IMR-90 (cell line): ENCODE measurements at regions not wholly inside any gene's neighbourhood (a gene's known extent, or its start where the extent isn't known, plus 50 kb on each side); places are given as distances from the start of the nearest gene placed in this dataset.

Source experiments
- ATAC-seq: fragments of 200-7000 bp; cut with Tn5 transposase; 2 replicates; pipeline ENCODE4 v1.9.1; 2020; ENCODE audit warnings: low read depth, mild to moderate bottlenecking, moderate library complexity
- BruUV-seq: library from RNA; stranded (reverse); fragments of 400-500 nt; replicated peaks from 2 replicates; lab custom pipeline; 2021; lab: Mats Ljungman, UMichigan
- CTCF ChIA-PET: fragments of 300-600 bp; formaldehyde crosslinking; extraction: SDS; loops from one replicate; lab custom pipeline; 2021; ENCODE audit warnings: antibody characterized with exemption; lab: Yijun Ruan, JAX
- POLR2A ChIA-PET: fragments of 300-600 bp; sonication (Branson Sonifier 250); formaldehyde crosslinking; loops from one replicate; lab custom pipeline; 2022; ENCODE audit warnings: antibody characterized with exemption; ENCODE audit not compliant: unreplicated experiment; lab: Charles Lee
- DNase-seq: peaks from one replicate; pipeline ENCODE4 v3.0.0; 2013
- H2AFZ ChIP-seq: replicated peaks from 2 replicates; pipeline ENCODE3; 2013; ENCODE audit warnings: low read length, mild to moderate bottlenecking; ENCODE audit not compliant: poor library complexity
- H2AK5ac ChIP-seq: 2 replicates; pipeline ENCODE4 v1.6.1; 2013; ENCODE audit warnings: low read depth, low read length, inconsistent platforms
- H2AK9ac ChIP-seq: replicated peaks from 2 replicates; pipeline ENCODE3; 2013; ENCODE audit warnings: mild to moderate bottlenecking, low read depth, low read length, moderate library complexity; ENCODE audit not compliant: poor library complexity
- H2BK120ac ChIP-seq: 2 replicates; pipeline ENCODE4 v1.6.1; 2013; ENCODE audit warnings: low read depth, low read length, inconsistent platforms
- H2BK15ac ChIP-seq: 3 replicates; pipeline ENCODE4 v1.6.1; 2013; ENCODE audit warnings: low read depth, low read length, inconsistent platforms
- H2BK20ac ChIP-seq: 2 replicates; pipeline ENCODE4 v1.6.1; 2013; ENCODE audit warnings: low read depth, mild to moderate bottlenecking, inconsistent platforms, low read length, moderate library complexity
- H2BK5ac ChIP-seq: 2 replicates; pipeline ENCODE4 v1.6.1; 2013; ENCODE audit warnings: mild to moderate bottlenecking, low read depth, low read length, inconsistent platforms; ENCODE audit not compliant: poor library complexity, severe bottlenecking
- H3K14ac ChIP-seq: replicated peaks from 2 replicates; pipeline ENCODE4 v1.6.1; 2013; ENCODE audit warnings: low read depth, low read length, inconsistent platforms
- H3K18ac ChIP-seq: 2 replicates; pipeline ENCODE4 v1.6.1; 2013; ENCODE audit warnings: low read depth, low read length, control low read depth
- H3K23ac ChIP-seq: 2 replicates; pipeline ENCODE4 v1.6.1; 2013; ENCODE audit warnings: low read depth, low read length, inconsistent platforms
- H3K27ac ChIP-seq: 2 replicates; pipeline ENCODE4 v1.5.1; 2013; ENCODE audit warnings: mild to moderate bottlenecking, control low read depth, low read length; ENCODE audit not compliant: insufficient read depth
- H3K27me3 ChIP-seq: 2 replicates; pipeline ENCODE4 v1.6.1; 2013; ENCODE audit warnings: low read length; ENCODE audit not compliant: control insufficient read depth, insufficient read depth
- H3K36me3 ChIP-seq: 2 replicates; pipeline ENCODE4 v1.6.1; 2013; ENCODE audit warnings: low read length, mixed read lengths; ENCODE audit not compliant: control insufficient read depth, insufficient read depth
- H3K4ac ChIP-seq: 2 replicates; pipeline ENCODE4 v1.6.1; 2013; ENCODE audit warnings: low read depth, low read length, inconsistent platforms
- H3K4me1 ChIP-seq: 2 replicates; pipeline ENCODE4 v1.6.1; 2013; ENCODE audit warnings: low read length, mixed read lengths; ENCODE audit not compliant: control insufficient read depth, insufficient read depth
- H3K4me2 ChIP-seq: 2 replicates; pipeline ENCODE4 v1.6.1; 2013; ENCODE audit warnings: low read depth, mild to moderate bottlenecking, control low read depth, low read length, moderate library complexity
- H3K4me3 ChIP-seq: 2 replicates; pipeline ENCODE4 v1.5.1; 2013; ENCODE audit warnings: low read depth, mild to moderate bottlenecking, control low read depth, low read length, moderate library complexity; ENCODE audit not compliant: insufficient read depth
- H3K56ac ChIP-seq: 2 replicates; pipeline ENCODE4 v1.6.1; 2013; ENCODE audit warnings: low read length, inconsistent platforms; ENCODE audit not compliant: insufficient read depth; ENCODE audit errors: extremely low read depth
- H3K79me1 ChIP-seq, 2 experiments: 2 replicates each; pipeline ENCODE4 v1.6.1; 2013; ENCODE audit warnings: low read length in 2 of 2, inconsistent platforms in 1 of 2, low read depth in 1 of 2
- H3K9ac ChIP-seq: 2 replicates; pipeline ENCODE4 v1.6.1; 2013; ENCODE audit warnings: low read depth, low read length, control low read depth
- H3K9me1 ChIP-seq: 2 replicates; pipeline ENCODE4 v1.6.1; 2013; ENCODE audit warnings: low read length, inconsistent platforms; ENCODE audit not compliant: insufficient read depth
- H3K9me3 ChIP-seq: 2 replicates; pipeline ENCODE4 v1.6.1; 2013; ENCODE audit warnings: low read length; ENCODE audit not compliant: control insufficient read depth, insufficient read depth
- H4K20me1 ChIP-seq: 2 replicates; pipeline ENCODE4 v1.6.1; 2013; ENCODE audit warnings: low read length, inconsistent platforms; ENCODE audit not compliant: insufficient read depth
- H4K5ac ChIP-seq: 2 replicates; pipeline ENCODE4 v1.6.1; 2013; ENCODE audit warnings: mild to moderate bottlenecking, low read depth, low read length, control low read depth
- H4K8ac ChIP-seq, 2 experiments: 2 replicates each; pipeline ENCODE4 v1.6.1; 2013; ENCODE audit warnings: low read depth in 2 of 2, low read length in 2 of 2, control low read depth in 1 of 2, inconsistent platforms in 1 of 2
- H4K91ac ChIP-seq: 2 replicates; pipeline ENCODE4 v1.6.1; 2013; ENCODE audit warnings: low read depth, low read length, inconsistent platforms; ENCODE audit not compliant: insufficient read depth
- BHLHE40 ChIP-seq: fragments of 150-350 bp; IDR thresholded peaks from 2 replicates; pipeline ENCODE4 v1.6.1; 2016; ENCODE audit warnings: mild to moderate bottlenecking, low read depth, low read length
- CEBPB ChIP-seq: IDR thresholded peaks from 2 replicates; pipeline ENCODE4 v1.6.1; 2012; ENCODE audit warnings: low read depth, low read length, improper control_type of control experiment
- CHD1 ChIP-seq: IDR thresholded peaks from 2 replicates; pipeline ENCODE4 v1.6.1; 2012; ENCODE audit warnings: low read depth, low read length, improper control_type of control experiment
- FOS ChIP-seq: fragments of 150-350 bp; IDR thresholded peaks from 2 replicates; pipeline ENCODE4 v1.6.1; 2016; ENCODE audit warnings: low read depth, low read length
- MAFK ChIP-seq: IDR thresholded peaks from 2 replicates; pipeline ENCODE4 v1.6.1; 2012; ENCODE audit warnings: low read depth, low read length, improper control_type of control experiment
- MAZ ChIP-seq: IDR thresholded peaks from 2 replicates; pipeline ENCODE4 v1.6.1; 2012; ENCODE audit warnings: low read depth, mild to moderate bottlenecking, low read length, improper control_type of control experiment, moderate library complexity, borderline replicate concordance
- MXI1 ChIP-seq: IDR thresholded peaks from 2 replicates; pipeline ENCODE4 v1.6.1; 2012; ENCODE audit warnings: low read depth, mild to moderate bottlenecking, low read length, moderate library complexity, borderline replicate concordance
- NFE2L2 ChIP-seq: fragments of 150-350 bp; IDR thresholded peaks from 2 replicates; pipeline ENCODE4 v1.6.1; 2016; ENCODE audit warnings: low read depth, mild to moderate bottlenecking, low read length
- POLR2A ChIP-seq: IDR thresholded peaks from 2 replicates; pipeline ENCODE4 v1.6.1; 2012; ENCODE audit warnings: mild to moderate bottlenecking, low read depth, low read length
- RAD21 ChIP-seq: IDR thresholded peaks from 2 replicates; pipeline ENCODE4 v1.6.1; 2012; ENCODE audit warnings: low read length, improper control_type of control experiment
- RCOR1 ChIP-seq: IDR thresholded peaks from 2 replicates; pipeline ENCODE4 v1.6.1; 2012; ENCODE audit warnings: mild to moderate bottlenecking, low read length, improper control_type of control experiment; ENCODE audit not compliant: insufficient replicate concordance
- RFX5 ChIP-seq: IDR thresholded peaks from 2 replicates; pipeline ENCODE4 v1.8.0; 2012; ENCODE audit warnings: low read depth, mild to moderate bottlenecking, low read length, moderate library complexity
- SMC3 ChIP-seq: fragments of 150-350 bp; IDR thresholded peaks from 2 replicates; pipeline ENCODE4 v1.6.1; 2016; ENCODE audit warnings: low read depth, mild to moderate bottlenecking, antibody characterized with exemption, low read length, moderate library complexity
- USF2 ChIP-seq: fragments of 150-350 bp; IDR thresholded peaks from 2 replicates; pipeline ENCODE4 v1.6.1; 2017; ENCODE audit warnings: mild to moderate bottlenecking, antibody characterized with exemption, low read length, low read depth
- WGBS, 2 experiments: methylation state at CpG; one replicate each; pipeline versions ENCODE4 v1.1.5 to v1.1.7; 2013; ENCODE audit warnings: missing lambda C conversion rate in 2 of 2; ENCODE audit not compliant: insufficient read length in 1 of 2; ENCODE audit errors: extremely low coverage in 2 of 2; 5-methylcytosine and 5-hydroxymethylcytosine counted together
- dilution Hi-C: fragments of 300-500 bp; cut with HindIII; formaldehyde crosslinking; loops from one replicate; pipeline ENCODE4 v1.14.3; 2018; ENCODE audit warnings: low sequenced_read_pairs; ENCODE audit not compliant: unreplicated experiment
- in situ Hi-C: fragments of 300-500 bp; cut with MboI; formaldehyde crosslinking; loops from 3 replicates; pipeline ENCODE4 v1.14.3; 2019; ENCODE audit warnings: low sequenced_read_pairs, inconsistent platforms, mixed read lengths
- intact Hi-C: fragments of 100-400 bp; cut with micrococcal nuclease; formaldehyde crosslinking; loops from 2 replicates; pipeline ENCODE4 v1.10.0; 2022
- TF ChIP-seq, protein P1 (sequence below): fragments of 150-350 bp; IDR thresholded peaks from 2 replicates; pipeline ENCODE4 v1.6.1; 2016; ENCODE audit warnings: low read depth, mild to moderate bottlenecking, low read length, moderate library complexity, borderline replicate concordance
- TF ChIP-seq, protein P2 (sequence below): conservative IDR thresholded peaks from 2 replicates; pipeline ENCODE4 v1.5.1; 2012; ENCODE audit warnings: mild to moderate bottlenecking, low read depth, low read length, improper control_type of control experiment

DNA sequence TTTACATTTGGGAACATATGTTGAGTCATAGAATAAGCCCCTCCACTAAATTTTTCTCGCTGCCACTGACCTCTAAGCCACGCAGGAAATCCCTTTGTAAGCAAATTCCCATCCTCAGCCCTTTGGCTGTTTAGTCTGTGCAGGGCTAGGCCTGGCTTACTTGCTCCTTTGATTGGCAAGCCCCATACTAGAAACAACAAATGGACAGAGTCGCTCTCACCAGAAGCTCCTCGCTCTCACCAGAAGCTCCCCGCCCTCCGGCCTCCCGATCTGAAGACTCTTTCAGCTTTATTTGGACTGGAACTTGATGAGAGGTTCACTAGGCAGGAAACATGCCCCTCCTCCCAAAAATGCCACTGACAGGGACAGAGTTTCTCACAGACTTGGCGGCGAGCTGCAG, 149.2 kb upstream of the EXOC2 start:
- Histone ChIP-seq H3K4me1 (no peaks in the 10 kb centered on the region), H2AK5ac (no peak overlapping the region), H2BK15ac (no peak overlapping the region), H4K20me1 (no peaks in the 10 kb centered on the region), H3K23ac (no peak overlapping the region), H2BK5ac (no peak overlapping the region), H4K91ac (no peak overlapping the region), H2AFZ (no peak overlapping the region), H2BK120ac (no peak overlapping the region), H2AK9ac (no peak overlapping the region), H3K36me3 (no peaks in the 10 kb centered on the region), H3K4me2 (no peak overlapping the region), H4K5ac (no peak overlapping the region), H3K9me3 (no peaks in the 10 kb centered on the region), H3K56ac (no peak overlapping the region), H3K9ac (no peak overlapping the region), H3K79me1 (no peaks in the 10 kb centered on the region), H3K4me3 (no peak overlapping the region), H3K18ac (no peak overlapping the region), H3K27me3 (no peaks in the 10 kb centered on the region; the same call in 1 of the 2 replicates), H3K4ac (no peak overlapping the region), H3K27ac (no peak overlapping the region), H2BK20ac (no peak overlapping the region), H4K8ac (no peak overlapping the region), H3K14ac (no peak overlapping the region), H3K9me1 (no peaks in the 10 kb centered on the region)
- TF ChIP-seq NFE2L2 (no peak), MXI1 (no peak), RFX5 (no peak), RAD21 (no peak), MAFK (no peak), CHD1 (no peak), SMC3 (no peak), CEBPB (no peak), FOS (no peak), POLR2A (no peak), MAZ (no peak), BHLHE40 (no peak), RCOR1 (no peak), USF2 (no peak)
- TF ChIP-seq, protein P1, sequence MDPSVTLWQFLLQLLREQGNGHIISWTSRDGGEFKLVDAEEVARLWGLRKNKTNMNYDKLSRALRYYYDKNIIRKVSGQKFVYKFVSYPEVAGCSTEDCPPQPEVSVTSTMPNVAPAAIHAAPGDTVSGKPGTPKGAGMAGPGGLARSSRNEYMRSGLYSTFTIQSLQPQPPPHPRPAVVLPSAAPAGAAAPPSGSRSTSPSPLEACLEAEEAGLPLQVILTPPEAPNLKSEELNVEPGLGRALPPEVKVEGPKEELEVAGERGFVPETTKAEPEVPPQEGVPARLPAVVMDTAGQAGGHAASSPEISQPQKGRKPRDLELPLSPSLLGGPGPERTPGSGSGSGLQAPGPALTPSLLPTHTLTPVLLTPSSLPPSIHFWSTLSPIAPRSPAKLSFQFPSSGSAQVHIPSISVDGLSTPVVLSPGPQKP = no peak
- TF ChIP-seq, protein P2, sequence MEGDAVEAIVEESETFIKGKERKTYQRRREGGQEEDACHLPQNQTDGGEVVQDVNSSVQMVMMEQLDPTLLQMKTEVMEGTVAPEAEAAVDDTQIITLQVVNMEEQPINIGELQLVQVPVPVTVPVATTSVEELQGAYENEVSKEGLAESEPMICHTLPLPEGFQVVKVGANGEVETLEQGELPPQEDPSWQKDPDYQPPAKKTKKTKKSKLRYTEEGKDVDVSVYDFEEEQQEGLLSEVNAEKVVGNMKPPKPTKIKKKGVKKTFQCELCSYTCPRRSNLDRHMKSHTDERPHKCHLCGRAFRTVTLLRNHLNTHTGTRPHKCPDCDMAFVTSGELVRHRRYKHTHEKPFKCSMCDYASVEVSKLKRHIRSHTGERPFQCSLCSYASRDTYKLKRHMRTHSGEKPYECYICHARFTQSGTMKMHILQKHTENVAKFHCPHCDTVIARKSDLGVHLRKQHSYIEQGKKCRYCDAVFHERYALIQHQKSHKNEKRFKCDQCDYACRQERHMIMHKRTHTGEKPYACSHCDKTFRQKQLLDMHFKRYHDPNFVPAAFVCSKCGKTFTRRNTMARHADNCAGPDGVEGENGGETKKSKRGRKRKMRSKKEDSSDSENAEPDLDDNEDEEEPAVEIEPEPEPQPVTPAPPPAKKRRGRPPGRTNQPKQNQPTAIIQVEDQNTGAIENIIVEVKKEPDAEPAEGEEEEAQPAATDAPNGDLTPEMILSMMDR = no peak
- no CpG with 5 or more reads among the region's 9 CpGs for WGBS, 2 experiments
- peak; percentile 32; the same call in 1 of the 2 replicates for ATAC-seq
- in situ Hi-C loops (no loop called here), dilution Hi-C loops (no loop called here), intact Hi-C loops (no loop called here)
- ChIA-PET CTCF (no interaction called here), POLR2A (no interaction called here)
- DNase-seq = no peak
- BruUV-seq = no TSS peak
